ENCODE measurements at regions not wholly inside any gene's neighbourhood (a gene's known extent, or its start where the extent isn't known, plus 50 kb on each side); places are given as distances from the start of the nearest gene placed in this dataset.

GRCh38 chr5:163387589-163388343 lies 49.6 kb upstream of the CCNG1 start:
- TF ChIP-seq, protein P1, sequence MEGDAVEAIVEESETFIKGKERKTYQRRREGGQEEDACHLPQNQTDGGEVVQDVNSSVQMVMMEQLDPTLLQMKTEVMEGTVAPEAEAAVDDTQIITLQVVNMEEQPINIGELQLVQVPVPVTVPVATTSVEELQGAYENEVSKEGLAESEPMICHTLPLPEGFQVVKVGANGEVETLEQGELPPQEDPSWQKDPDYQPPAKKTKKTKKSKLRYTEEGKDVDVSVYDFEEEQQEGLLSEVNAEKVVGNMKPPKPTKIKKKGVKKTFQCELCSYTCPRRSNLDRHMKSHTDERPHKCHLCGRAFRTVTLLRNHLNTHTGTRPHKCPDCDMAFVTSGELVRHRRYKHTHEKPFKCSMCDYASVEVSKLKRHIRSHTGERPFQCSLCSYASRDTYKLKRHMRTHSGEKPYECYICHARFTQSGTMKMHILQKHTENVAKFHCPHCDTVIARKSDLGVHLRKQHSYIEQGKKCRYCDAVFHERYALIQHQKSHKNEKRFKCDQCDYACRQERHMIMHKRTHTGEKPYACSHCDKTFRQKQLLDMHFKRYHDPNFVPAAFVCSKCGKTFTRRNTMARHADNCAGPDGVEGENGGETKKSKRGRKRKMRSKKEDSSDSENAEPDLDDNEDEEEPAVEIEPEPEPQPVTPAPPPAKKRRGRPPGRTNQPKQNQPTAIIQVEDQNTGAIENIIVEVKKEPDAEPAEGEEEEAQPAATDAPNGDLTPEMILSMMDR (IDR thresholded peaks at IDR 0.05; ENCODE audit: low read length): no peak
- no peak for TF ChIP-seq EZH2 (IDR thresholded peaks at IDR 0.05; ENCODE audit: borderline replicate concordance, low read length)

Data from OCI-LY1 (cell line).